ENCODE measurements at regions not wholly inside any gene's neighbourhood (a gene's known extent, or its start where the extent isn't known, plus 50 kb on each side); places are given as distances from the start of the nearest gene placed in this dataset.

DNA sequence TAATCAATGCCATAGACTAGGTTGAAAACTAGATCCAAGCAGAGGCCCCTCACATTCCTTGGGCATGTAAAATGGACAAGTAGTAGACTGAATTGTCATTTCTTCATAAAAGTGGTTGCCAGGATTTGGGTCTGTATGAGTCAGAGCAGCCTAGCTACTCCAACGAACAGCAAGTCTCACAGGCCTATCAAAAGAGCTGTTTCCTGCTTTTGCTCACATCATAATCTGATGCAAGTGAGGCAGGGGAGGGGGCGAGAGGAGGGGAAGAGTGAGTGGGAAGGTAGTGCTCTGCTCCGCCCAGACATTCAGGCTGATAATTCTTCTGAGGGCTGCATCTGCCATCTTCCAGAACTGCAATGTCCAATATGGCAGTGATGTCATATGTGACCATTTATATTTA lies 228.9 kb upstream of the PRICKLE2 start:
- Histone ChIP-seq H3K27ac (no peak overlapping the region), H3K9me3 (no peaks in the 10 kb centered on the region), H3K4me1 (peaks cover 0 to 3% (median 0%) of the 10 kb centered on the region in 4 donors), H3K27me3 (no peaks in the 10 kb centered on the region), H3K4me3 (no peak overlapping the region), H3K36me3 (no peaks in the 10 kb centered on the region)
- WGBS, 2 donors, result 62 to 66% methylated on average over 3 of the region's 3 CpGs
- DNase-seq (ENCODE audit: low spot score in 2 of 2), result no peak
- TF ChIP-seq EP300 (IDR thresholded peaks at IDR 0.05) (no peak), POLR2A (IDR thresholded peaks at IDR 0.05) (no peak)
- TF ChIP-seq, protein P1, sequence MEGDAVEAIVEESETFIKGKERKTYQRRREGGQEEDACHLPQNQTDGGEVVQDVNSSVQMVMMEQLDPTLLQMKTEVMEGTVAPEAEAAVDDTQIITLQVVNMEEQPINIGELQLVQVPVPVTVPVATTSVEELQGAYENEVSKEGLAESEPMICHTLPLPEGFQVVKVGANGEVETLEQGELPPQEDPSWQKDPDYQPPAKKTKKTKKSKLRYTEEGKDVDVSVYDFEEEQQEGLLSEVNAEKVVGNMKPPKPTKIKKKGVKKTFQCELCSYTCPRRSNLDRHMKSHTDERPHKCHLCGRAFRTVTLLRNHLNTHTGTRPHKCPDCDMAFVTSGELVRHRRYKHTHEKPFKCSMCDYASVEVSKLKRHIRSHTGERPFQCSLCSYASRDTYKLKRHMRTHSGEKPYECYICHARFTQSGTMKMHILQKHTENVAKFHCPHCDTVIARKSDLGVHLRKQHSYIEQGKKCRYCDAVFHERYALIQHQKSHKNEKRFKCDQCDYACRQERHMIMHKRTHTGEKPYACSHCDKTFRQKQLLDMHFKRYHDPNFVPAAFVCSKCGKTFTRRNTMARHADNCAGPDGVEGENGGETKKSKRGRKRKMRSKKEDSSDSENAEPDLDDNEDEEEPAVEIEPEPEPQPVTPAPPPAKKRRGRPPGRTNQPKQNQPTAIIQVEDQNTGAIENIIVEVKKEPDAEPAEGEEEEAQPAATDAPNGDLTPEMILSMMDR (IDR thresholded peaks at IDR 0.05), result no peak

DNA sequence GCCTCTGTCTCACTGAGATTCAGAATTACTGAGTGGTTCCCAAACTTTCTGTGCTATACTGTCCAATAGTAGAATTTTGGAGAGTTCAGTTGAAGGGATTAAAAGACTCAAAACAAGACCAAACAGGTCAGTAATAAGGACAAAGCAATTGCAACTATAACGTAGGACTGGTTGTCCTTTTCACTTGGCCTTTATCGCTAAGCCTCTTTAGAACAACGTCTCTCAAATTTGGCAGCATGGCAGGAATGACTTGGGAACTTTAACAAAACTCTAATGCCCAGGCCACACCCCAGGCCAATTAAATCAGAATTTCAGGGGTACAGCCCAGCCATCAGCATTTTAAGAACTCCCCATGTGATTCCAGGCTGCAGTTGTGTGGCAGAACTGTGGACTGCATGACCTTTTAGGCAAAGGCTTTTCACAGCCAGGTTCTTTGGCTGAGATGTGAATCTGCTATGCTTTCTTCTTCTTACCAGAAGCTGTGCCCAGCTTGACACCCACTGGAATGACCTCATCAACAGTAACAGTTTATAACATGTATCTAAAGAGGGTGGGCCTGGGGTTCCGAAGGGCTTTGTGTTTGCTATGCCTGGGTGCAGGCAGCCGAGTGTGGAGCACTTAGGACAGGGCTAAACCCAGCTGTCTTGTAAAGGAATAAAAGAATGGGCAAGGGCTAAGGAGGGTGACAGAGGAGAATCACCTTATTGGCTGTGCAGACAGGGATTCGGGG lies 226.2 kb upstream of the PRICKLE2 start:
- DNase-seq (ENCODE audit: low spot score in 2 of 2), result no peak
- Histone ChIP-seq H3K4me3 (no peak overlapping the region), H3K4me1 (peaks cover 0 to 3% (median 0%) of the 10 kb centered on the region in 4 donors), H3K9me3 (no peaks in the 10 kb centered on the region), H3K27ac (peak overlapping the region in 1 of 4 donors; percentile 5), H3K27me3 (no peaks in the 10 kb centered on the region), H3K36me3 (no peaks in the 10 kb centered on the region)
- no peak for TF ChIP-seq POLR2A (IDR thresholded peaks at IDR 0.05)
- WGBS, 2 donors, result 46 to 61% methylated on average over 6 of the region's 6 CpGs

DNA sequence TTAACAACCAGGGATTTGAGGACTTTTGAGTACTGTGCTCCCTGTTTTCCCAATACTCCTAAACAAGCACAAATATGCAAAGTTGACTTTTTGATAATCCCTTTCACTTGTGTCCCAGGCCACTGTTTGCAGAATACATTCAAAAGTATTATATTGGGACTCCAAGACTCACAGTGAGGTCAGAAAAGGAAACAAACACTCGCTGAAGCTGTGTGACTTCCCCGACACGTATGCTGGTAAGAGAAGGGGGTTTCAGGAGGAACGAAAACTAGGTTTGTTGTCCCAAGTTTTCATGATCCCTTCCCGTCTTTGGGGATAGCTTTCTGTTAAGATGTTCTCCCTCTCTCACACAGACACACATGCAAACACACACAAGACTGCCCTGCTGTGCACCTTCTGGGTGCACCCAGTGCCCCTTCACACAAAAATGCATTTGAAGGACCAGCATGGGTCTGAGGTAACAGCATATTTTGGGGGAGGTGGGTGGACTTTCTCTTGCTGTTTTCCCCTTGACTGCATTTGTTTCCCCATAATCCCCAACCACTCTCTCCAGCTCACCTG lies 225.2 kb upstream of the PRICKLE2 start:
- TF ChIP-seq, protein P1 (IDR thresholded peaks at IDR 0.05), result no peak
- no peak for TF ChIP-seq EP300 (IDR thresholded peaks at IDR 0.05)
- no peak for TF ChIP-seq POLR2A (IDR thresholded peaks at IDR 0.05)
- Histone ChIP-seq H3K27me3 (no peaks in the 10 kb centered on the region), H3K9me3 (no peaks in the 10 kb centered on the region), H3K27ac (no peak overlapping the region), H3K36me3 (no peaks in the 10 kb centered on the region), H3K4me3 (no peak overlapping the region), H3K4me1 (peaks cover 0 to 5% (median 0%) of the 10 kb centered on the region in 4 donors)
- DNase-seq (ENCODE audit: low spot score in 2 of 2), result no peak
- 72 to 83% methylated on average over 5 of the region's 5 CpGs for WGBS, 2 donors

DNA sequence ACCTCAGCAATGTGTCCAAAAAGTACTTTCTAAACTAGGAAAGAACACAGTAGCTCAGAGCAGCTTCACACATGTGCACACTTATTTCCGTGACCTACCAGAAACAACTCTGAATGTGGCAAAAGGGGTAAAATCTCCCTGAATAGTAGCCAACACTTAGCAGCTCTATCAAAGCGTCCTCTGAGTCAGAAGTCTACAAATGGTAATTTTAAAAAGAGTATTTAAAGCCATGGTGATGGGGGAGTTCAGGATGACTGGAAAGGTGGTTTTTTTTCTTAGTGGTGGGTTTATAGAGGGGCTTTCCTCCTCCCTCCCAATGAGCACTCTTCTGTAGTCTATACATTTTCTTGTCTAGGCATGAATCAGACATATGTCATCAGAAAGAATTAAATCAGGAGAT lies 223.8 kb upstream of the PRICKLE2 start:
- Histone ChIP-seq H3K36me3 (no peaks in the 10 kb centered on the region), H3K9me3 (no peaks in the 10 kb centered on the region), H3K4me1 (peaks cover 0 to 20% (median 0%) of the 10 kb centered on the region in 4 donors), H3K27ac (no peak overlapping the region), H3K4me3 (no peak overlapping the region), H3K27me3 (peaks cover 0 to 10% of the 10 kb centered on the region in 2 donors)
- WGBS, 2 donors, result 83 to 94% methylated on average over 2 of the region's 2 CpGs
- TF ChIP-seq POLR2A (IDR thresholded peaks at IDR 0.05) (no peak), EP300 (IDR thresholded peaks at IDR 0.05) (no peak)
- TF ChIP-seq, protein P1 (IDR thresholded peaks at IDR 0.05), result no peak
- no peak for DNase-seq (ENCODE audit: low spot score in 2 of 2)

DNA sequence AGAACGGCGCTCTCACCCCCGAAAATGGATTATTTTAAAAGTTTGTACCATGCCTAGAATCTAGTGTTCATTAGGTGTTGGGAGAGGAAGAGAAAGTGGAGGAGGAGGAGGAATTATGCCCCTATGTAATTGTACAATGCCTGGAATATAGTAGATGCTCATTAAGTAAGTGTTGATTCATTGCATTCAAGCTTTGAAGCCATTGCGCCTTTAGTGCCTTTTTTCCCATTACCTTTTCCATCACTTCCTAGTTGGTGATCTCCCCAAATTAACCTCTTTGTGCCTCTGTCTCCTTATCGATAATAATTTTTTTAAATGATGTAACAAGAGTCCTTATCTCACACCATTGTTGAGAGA lies 220.7 kb upstream of the PRICKLE2 start:
- Histone ChIP-seq H3K36me3 (no peaks in the 10 kb centered on the region), H3K4me1 (peaks cover 0 to 25% (median 0%) of the 10 kb centered on the region in 4 donors), H3K9me3 (no peaks in the 10 kb centered on the region), H3K27me3 (peaks cover 0 to 12% of the 10 kb centered on the region in 2 donors), H3K4me3 (no peak overlapping the region), H3K27ac (no peak overlapping the region)
- 74 to 82% methylated on average over 5 of the region's 5 CpGs for WGBS, 2 donors
- DNase-seq (ENCODE audit: low spot score in 2 of 2), result no peak
- no peak for TF ChIP-seq EP300 (IDR thresholded peaks at IDR 0.05)
- TF ChIP-seq POLR2A (IDR thresholded peaks at IDR 0.05), result no peak
- TF ChIP-seq, protein P1 (IDR thresholded peaks at IDR 0.05), result no peak

Measured in tibial nerve (tissue), 4 donors.